HG03521 (cell line): ENCODE measurements at regions not wholly inside any gene's neighbourhood (a gene's known extent, or its start where the extent isn't known, plus 50 kb on each side); places are given as distances from the start of the nearest gene placed in this dataset.
"Not testable (repeated sequence)": the region's sequence is repeated elsewhere in the genome, so short reads cannot be mapped to it uniquely, and the experiment has no call there.

ENCODE experiments used
- ATAC-seq: cut with Tn5 transposase; IDR thresholded peaks from one replicate; pipeline ENCODE4 v1.9.1; 2021; ENCODE audit warnings: mild to moderate bottlenecking, moderate library complexity; ENCODE audit not compliant: unreplicated experiment

DNA sequence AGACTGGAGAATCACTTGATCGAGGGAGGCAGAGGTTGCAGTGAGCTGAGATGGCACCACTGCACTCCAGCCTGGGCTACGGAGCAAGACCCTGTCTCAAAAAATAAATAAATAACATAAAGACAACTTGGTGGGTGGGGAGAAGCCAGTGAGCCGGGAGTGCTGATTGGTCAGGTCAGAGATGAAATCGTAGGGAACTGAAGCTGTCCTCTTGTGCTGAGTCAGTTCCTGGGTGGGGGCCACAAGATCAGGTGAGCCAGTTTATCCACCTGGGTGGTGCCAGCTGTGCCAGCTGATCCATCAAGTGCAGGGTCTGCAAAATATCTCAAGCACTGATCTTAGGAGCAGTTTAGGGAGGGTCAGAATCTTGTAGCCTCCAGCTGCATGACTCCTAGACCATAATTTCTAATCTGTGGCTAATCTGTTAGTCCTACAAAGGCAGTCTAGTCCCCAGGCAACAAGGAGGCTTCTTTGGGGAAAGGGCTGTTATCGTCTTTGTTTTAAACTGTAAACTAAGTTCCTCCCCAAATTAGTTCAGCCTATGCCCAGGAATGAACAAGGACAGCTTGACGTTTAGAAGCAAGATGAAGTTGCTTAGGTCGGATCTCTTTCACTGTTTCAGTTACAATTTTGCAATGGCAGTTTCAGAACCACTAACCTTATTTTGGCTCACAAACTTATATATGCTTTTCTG, 221.5 kb upstream of the MYLIP start:
- not testable (repeated sequence) for ATAC-seq

- no peak for ATAC-seq
These were observed 222.4 kb upstream of the MYLIP start for GRCh38 chr6:15906420-15907016.

DNA sequence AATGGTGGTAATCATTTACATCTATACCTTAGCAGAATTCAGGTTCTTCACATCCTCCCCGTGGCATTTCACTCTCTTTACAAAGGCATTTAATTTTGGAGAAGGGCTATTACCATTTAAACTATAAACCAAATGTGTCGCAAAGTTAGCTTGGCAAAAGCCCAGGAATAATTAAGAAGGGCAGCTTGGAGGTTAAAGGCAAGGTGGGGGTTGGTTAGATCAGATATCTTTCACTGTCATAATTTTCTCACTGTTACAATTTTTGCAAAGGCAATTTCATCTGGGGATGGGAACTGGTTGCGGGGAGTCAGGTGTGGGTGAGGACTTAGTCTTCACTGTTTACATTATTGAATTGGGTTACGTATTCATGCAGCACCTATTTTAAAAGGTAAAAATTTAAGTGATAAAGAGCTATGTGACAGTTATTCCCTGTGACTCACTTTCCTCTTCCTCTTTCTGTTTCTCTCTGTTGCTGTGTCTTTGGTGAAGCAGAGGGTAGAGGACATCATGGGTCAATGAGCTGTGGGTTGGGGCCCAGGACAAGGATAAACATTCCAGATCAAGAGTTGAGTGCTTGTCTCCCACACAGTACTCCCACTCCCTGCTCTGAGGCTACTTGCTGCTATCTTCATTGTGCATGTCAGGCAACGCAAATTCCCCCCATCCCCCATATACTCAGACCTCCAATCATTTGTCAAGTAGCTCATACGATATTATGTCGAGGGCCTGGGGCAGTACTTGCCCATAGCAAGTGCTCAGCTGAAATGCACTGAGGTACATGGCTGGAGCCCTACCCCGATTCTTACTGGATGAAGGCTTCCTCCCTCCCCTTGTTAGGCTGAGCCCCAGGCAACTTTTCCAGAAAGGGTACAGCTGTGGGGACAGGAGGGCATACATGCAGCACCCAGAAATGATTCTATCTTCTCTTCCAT, 223.1 kb upstream of the MYLIP start:
- ATAC-seq = no peak

GRCh38 chr6:15904651-15905376, 224.1 kb upstream of the MYLIP start:
- no peak for ATAC-seq

DNA sequence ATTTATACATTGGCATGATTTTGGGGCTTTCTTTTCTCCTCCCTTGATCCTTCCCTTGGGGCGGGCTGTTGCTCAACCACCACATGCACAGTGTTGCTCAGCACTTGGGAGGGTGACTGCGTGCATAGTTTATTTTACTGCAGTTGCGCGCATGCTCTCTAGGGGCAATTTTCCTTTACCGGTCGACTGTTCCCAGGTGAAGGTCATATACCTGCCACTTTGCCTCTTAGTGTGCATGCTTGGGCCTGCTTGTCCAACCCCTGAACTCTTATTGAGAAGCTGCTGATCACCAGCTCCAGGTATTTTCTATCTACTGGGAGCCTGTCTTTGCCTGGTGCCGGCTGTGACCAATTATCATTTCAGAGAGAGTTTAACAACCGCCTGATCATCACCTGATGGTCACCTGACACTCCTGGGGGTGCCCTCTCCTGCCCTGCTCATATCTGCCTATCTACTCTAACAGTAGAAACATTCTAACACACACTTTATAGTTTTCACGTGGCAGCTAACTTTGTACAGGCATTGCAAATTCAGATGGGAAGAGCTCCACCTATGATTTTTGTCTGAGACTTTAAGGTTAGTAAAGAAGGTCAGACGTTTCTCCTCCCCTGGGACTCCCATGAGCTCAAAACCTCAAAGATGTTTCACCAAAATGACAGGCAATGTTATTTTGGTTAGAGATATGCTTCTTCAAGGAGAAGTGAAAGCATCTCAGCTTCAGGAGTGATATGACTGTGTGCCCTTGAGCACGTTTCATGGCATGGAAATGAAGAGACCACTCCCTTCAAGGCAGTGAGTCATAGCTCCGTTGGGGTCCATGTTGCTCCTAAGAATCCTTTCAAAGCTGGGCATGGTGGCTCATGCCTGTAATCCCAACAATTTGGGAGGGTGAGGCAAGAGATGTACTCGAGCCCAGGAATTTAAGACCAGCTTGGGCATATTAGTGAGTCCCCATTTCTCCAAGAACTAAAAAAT, 227.5 kb upstream of the MYLIP start:
- peak; percentile 91 for ATAC-seq

DNA sequence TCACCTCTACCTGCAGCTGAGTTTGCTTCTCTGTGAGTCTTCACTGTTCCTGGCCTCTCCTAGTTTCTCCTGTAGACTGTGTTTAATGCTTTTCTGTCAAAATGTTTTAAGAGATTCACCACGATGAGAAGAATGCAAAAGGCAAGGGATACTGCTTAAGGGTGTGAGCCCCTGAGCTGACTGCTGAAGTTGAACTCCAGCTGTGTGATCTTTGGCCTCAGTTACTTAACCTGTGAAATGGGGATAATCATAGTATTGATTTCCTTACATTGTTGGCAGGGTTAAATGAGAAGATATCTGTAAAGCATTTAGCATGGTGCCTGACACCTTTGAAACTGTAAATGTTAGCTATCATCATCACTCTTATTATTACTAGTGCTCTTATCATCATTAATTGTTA, 230.2 kb upstream of the MYLIP start:
- ATAC-seq = no peak

- no peak for ATAC-seq
These were observed 231.6 kb upstream of the MYLIP start for GRCh38 chr6:15897063-15897876.

DNA sequence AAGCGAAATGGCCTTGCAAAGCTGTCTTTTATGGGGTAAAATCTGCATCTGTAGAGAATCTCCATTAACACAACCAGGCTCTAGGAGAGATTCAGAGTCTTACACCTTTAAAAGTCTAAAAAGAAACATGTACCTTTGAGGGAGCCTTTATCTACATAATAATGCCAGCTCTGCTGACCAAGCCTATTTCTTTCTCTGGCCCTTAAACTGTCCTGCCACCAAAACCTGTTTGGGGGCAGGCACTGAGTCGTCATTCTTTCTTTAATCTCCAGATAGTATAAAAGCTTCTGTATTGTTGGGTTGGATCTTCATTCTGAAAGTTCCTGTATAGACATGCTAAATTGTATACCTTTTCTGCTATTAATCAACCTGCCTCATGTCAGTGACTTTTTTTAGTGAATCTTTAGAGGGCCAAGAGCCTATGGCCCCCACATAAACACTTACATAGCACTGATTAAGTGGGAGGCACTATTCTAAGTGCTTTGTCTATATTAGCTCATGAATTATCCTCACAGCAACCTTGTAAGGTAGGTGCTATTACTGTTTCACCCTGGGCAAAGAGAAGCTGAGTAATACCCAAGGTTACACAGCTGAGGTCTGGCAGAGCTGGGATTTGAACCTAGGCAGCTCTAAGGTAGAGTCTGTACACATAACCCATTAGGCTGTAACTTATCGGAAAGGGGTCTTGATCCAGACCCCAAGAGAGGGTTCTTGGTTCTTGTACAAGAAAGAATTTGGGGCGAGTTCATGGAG, 232.3 kb upstream of the DTNBP1 start:
- ATAC-seq = no peak

DNA sequence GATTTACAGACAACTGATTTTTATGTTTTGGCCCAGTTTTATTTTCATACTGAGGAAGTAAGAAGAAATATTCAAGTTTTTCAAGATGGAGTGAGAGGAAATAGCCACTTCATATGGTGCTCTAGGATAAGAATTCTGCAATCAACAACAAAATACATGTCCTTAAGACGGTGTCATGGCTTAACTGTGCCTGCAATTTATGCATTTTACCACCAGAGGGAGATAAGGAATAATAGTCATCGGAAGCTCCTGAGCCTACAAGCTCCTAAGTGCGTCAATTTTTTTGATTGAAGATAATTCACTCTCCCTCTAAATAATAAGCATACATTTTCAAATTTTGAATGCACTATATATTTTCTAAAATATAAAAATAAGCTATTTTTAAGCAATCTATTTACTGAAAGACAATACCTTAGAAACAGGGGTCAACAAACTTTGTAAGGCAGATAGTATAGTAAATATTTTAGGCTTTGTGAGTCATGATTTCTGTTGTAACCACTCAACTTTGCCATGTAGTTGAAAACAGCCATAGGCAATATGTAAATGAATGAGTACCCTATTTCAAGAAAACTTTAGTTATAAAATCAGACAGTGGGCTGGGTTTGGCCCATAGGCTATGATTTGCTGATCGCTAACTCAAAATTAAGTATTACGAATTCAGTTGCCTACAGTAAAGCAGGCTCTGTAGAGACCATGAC, 230.9 kb upstream of the DTNBP1 start:
- ATAC-seq = no peak

DNA sequence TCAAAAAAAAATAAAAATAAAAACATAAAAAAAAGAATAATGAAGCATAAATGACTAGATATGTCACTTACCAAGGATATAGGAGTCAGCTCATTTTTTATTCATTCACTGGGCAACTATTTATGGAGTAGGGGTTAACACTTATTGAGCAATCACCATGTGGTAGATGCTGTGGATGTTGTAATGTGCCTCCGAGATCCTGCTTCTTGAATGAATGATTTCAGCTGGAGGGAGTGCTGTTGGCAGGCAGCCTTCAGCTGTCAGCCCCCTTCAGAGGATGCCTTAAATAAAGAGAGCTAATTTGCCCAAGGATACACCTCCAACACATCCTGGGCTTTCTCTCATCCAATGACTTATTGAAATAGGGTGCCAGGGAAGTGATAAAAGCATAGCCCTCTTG, 229.5 kb upstream of the DTNBP1 start:
- no peak for ATAC-seq

- no peak for ATAC-seq
These were observed 226.3 kb upstream of the DTNBP1 start for GRCh38 chr6:15888798-15889772.

GRCh38 chr6:15887491-15888461, 224.9 kb upstream of the DTNBP1 start:
- no peak for ATAC-seq

GRCh38 chr6:15885624-15886023, 222.8 kb upstream of the DTNBP1 start:
- ATAC-seq = no peak

DNA sequence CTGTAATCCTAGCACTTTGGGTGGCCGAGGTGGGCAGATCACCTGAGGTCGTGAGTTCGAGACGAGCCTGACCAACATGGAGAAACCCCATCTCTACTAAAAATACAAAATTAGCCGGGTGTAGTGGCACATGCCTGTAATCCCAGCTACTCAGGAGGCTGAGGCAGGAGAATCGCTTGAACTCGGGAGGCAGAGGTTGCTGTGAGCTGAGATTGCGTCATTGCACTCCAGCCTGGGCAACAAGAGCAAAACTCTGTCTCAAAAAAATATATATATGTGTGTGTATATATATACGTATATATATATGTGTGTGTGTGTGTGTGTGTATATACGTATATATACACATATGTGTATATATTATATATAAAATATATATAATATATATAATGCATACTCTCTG, 220.8 kb upstream of the DTNBP1 start:
- ATAC-seq = not testable (repeated sequence)

DNA sequence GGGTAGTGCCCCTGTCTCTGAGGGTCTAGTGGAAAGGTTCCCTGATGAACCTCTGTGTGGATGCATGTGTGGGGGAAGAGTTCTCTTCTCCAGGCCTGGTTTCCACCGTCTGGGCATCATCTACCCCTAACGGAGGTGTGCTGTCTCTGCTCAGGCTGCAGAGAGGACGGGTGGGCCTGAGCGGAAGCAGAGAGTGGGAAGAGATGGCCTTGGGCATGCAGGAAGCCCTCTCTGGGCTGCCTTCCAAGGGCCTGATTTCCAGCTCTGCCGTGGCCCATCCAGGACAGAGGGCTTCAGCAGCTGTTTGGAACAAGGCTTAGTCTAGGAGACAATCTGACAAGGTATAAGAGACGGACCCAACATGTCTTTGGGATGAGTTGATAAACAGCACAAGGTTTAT, 220.1 kb upstream of the DTNBP1 start:
- no peak for ATAC-seq
